ENCODE measurements at regions not wholly inside any gene's neighbourhood (a gene's known extent, or its start where the extent isn't known, plus 50 kb on each side); places are given as distances from the start of the nearest gene placed in this dataset.

- no peak for TF ChIP-seq CTCF (IDR thresholded peaks at IDR 0.05)
- peak in 1 of 2 donors; percentile 24 for TF ChIP-seq EP300 (IDR thresholded peaks at IDR 0.05)
Observed at GRCh38 chr10:78630944-78631838, 437.6 kb upstream of the ZMIZ1 start.

Data from tibial nerve (tissue), 4 donors.